ENCODE measurements at regions not wholly inside any gene's neighbourhood (a gene's known extent, or its start where the extent isn't known, plus 50 kb on each side); places are given as distances from the start of the nearest gene placed in this dataset.

DNA sequence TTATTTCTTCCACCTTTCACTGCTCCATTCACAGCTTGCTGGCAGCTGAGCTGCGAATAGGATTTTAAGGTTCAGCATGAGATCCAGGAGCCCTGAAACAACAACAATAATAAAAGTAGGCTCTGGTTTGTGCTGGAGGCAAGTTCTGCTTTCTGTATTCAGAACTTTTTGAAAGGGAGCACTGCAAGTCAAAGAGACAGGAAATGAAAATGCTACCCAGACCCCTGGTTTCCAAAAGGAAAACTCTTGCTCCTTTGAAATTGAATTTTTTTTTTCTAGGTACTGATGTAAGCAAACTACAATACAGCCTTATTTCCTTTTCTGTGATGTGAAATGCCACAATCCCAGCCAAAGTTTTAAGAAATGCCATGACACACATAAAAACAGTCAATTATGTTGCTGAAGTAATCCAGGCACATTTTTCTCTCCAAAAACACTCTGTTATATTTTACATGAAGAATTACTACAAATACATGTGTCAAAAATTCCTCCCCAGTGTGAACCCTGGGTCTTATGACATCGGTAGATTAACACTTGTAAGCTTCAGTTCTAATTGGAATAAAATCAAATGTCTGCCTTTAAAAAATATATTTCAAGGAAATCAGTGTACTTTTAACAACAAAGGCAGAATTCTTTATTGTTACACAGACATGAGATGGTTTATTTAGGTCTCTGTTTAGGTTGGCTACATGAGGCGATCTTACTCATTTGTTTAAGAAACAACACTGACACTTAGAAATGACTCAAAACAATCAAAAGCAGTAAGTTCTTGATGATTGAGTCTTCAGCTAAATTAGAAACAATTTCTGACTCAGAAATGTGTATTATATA is 656.7 kb downstream of the EPHA7 start:
- Histone ChIP-seq H3K4me3 (ENCODE audit: low read depth in 1 of 2, low read length in 2 of 2) (no peak overlapping the region), H3K9me3 (ENCODE audit: control insufficient read depth in 1 of 2, low read length in 2 of 2) (no peaks in the 10 kb centered on the region), H3K36me3 (ENCODE audit: control insufficient read depth in 1 of 2, insufficient read depth in 2 of 2, low read length in 2 of 2) (no peaks in the 10 kb centered on the region), H3K27ac (ENCODE audit: low read length) (no peak overlapping the region), H3K27me3 (ENCODE audit: low read depth, low read length) (no peaks in the 10 kb centered on the region), H3K4me1 (ENCODE audit: control insufficient read depth in 1 of 2, insufficient read depth in 2 of 2, low read length in 2 of 2) (peaks cover 0 to 14% of the 10 kb centered on the region in 2 donors)

DNA sequence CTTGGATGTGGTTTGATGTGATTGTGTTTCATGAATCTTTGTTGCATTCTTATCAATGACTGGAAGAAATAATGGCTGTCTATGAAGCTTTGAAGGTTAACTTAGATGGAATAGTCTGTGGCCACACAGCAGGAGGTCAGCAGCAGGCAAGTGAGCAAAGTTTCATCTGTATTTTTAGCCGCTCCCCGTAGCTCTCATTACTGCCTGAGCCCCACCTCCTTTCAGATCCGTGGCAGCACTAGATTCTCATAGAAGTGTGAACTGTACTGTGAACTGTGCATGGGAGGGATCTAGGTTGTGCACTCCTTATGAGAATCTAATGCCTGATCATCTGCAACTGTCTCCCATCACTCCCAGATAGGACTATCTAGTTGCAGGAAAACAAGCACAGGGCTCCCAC is 660.2 kb downstream of the EPHA7 start:
- no peak overlapping the region for H3K4me3 ChIP-seq (ENCODE audit: low read depth in 1 of 2, low read length in 2 of 2)
- H3K27me3 ChIP-seq (ENCODE audit: low read depth, low read length): no peaks in the 10 kb centered on the region
- H3K27ac ChIP-seq (ENCODE audit: low read length): no peak overlapping the region
- H3K9me3 ChIP-seq (ENCODE audit: control insufficient read depth in 1 of 2, low read length in 2 of 2): no peaks in the 10 kb centered on the region
- peaks cover 0 to 14% of the 10 kb centered on the region in 2 donors for H3K4me1 ChIP-seq (ENCODE audit: control insufficient read depth in 1 of 2, insufficient read depth in 2 of 2, low read length in 2 of 2)
- H3K36me3 ChIP-seq (ENCODE audit: control insufficient read depth in 1 of 2, insufficient read depth in 2 of 2, low read length in 2 of 2): no peaks in the 10 kb centered on the region

DNA sequence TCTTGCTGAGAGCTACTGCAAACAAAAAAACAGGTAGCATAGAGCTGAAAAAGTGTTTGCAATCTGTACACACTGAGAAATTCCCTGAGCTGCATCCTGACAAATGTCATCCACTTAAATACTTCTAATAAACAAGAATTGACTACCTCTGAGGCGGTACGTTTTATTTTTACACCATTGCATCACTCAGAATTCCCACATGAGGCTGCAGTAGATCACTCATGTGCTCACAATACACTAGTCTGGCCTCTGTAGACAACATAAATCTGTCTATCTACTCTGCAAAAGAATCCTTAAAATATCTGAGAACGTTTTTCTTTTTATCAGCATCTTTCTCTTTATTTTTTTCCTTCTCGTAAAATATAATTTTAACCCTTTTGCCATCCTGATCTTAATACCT is 661.4 kb downstream of the EPHA7 start:
- H3K4me3 ChIP-seq (ENCODE audit: low read depth in 1 of 2, low read length in 2 of 2): no peak overlapping the region
- H3K4me1 ChIP-seq (ENCODE audit: control insufficient read depth in 1 of 2, insufficient read depth in 2 of 2, low read length in 2 of 2): peaks cover 0 to 9% of the 10 kb centered on the region in 2 donors
- no peak overlapping the region for H3K27ac ChIP-seq (ENCODE audit: low read length)
- H3K36me3 ChIP-seq (ENCODE audit: control insufficient read depth in 1 of 2, insufficient read depth in 2 of 2, low read length in 2 of 2): no peaks in the 10 kb centered on the region
- peaks cover 0 to 8% of the 10 kb centered on the region in 2 donors for H3K9me3 ChIP-seq (ENCODE audit: control insufficient read depth in 1 of 2, low read length in 2 of 2)
- H3K27me3 ChIP-seq (ENCODE audit: low read depth, low read length): no peaks in the 10 kb centered on the region

DNA sequence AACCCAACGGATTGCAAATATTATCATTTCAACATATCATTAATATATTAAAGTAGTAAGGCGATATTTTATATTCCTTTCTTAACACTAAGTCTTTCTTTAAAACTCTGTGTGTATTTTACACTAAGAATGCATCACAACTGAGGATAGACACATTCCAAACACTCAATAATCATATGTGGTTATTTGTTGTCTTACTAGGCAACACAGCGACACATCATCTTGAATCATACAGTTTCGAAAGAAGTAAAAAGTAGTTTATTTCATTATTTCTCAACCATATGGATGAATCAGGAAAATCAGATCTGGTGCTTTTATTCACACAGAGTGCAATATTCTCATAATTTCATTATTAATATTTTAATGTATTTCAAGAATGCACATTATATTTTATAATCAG is 662.4 kb downstream of the EPHA7 start:
- peaks cover 0 to 2% of the 10 kb centered on the region in 2 donors for H3K4me1 ChIP-seq (ENCODE audit: control insufficient read depth in 1 of 2, insufficient read depth in 2 of 2, low read length in 2 of 2)
- H3K4me3 ChIP-seq (ENCODE audit: low read depth in 1 of 2, low read length in 2 of 2): no peak overlapping the region
- peaks cover 5 to 18% of the 10 kb centered on the region in 2 donors for H3K9me3 ChIP-seq (ENCODE audit: control insufficient read depth in 1 of 2, low read length in 2 of 2)
- no peaks in the 10 kb centered on the region for H3K27me3 ChIP-seq (ENCODE audit: low read depth, low read length)
- H3K27ac ChIP-seq (ENCODE audit: low read length): no peak overlapping the region
- no peaks in the 10 kb centered on the region for H3K36me3 ChIP-seq (ENCODE audit: control insufficient read depth in 1 of 2, insufficient read depth in 2 of 2, low read length in 2 of 2)

DNA sequence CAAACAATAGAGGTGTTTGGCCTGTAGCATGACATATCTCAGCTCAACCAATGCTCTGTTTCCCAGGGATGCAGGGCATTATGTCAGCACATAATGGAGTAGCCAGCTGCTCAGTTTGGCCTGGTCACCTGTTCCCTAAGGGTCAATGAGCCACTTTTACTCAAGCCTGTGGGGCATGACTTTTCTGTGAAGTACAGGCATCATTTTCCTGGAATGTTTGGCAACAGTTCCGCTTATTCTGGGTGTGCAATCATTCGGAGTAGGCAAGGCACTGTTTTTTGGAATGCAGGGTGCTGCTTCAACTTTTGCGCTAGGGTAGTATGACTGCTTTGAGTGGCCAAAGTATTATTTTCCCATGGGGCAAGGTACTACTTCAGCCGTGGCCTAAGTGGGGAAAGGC is 665.4 kb downstream of the EPHA7 start:
- no peaks in the 10 kb centered on the region for H3K4me1 ChIP-seq (ENCODE audit: control insufficient read depth in 1 of 2, insufficient read depth in 2 of 2, low read length in 2 of 2)
- H3K9me3 ChIP-seq (ENCODE audit: control insufficient read depth in 1 of 2, low read length in 2 of 2): peaks cover 9 to 20% of the 10 kb centered on the region in 2 donors
- H3K4me3 ChIP-seq (ENCODE audit: low read depth in 1 of 2, low read length in 2 of 2): no peak overlapping the region
- no peaks in the 10 kb centered on the region for H3K36me3 ChIP-seq (ENCODE audit: control insufficient read depth in 1 of 2, insufficient read depth in 2 of 2, low read length in 2 of 2)
- H3K27ac ChIP-seq (ENCODE audit: low read length): no peak overlapping the region
- no peaks in the 10 kb centered on the region for H3K27me3 ChIP-seq (ENCODE audit: low read depth, low read length)

DNA sequence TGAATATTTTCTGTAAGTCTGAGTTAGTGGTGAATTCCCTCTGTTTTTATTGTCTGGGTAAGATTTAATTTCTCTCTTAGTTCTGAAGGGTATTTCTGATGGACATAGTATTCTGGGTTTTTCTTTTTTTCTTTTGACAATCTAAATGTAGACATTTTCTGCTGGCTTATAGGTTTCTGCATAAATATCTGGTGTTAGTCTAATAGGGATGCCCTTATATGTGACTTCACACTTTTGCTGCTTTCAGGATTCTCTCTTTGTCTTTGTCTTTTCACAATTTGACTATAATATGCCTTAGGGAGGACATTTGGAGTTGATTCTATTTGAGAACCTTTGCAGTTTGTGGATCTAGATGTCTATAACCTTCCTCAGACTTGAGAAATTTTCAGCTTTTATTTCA is 667.2 kb downstream of the EPHA7 start:
- H3K27me3 ChIP-seq (ENCODE audit: low read depth, low read length): no peaks in the 10 kb centered on the region
- no peaks in the 10 kb centered on the region for H3K4me1 ChIP-seq (ENCODE audit: control insufficient read depth in 1 of 2, insufficient read depth in 2 of 2, low read length in 2 of 2)
- H3K4me3 ChIP-seq (ENCODE audit: low read depth in 1 of 2, low read length in 2 of 2): no peak overlapping the region
- peaks cover 9 to 20% of the 10 kb centered on the region in 2 donors for H3K9me3 ChIP-seq (ENCODE audit: control insufficient read depth in 1 of 2, low read length in 2 of 2)
- no peak overlapping the region for H3K27ac ChIP-seq (ENCODE audit: low read length)
- H3K36me3 ChIP-seq (ENCODE audit: control insufficient read depth in 1 of 2, insufficient read depth in 2 of 2, low read length in 2 of 2): no peaks in the 10 kb centered on the region

DNA sequence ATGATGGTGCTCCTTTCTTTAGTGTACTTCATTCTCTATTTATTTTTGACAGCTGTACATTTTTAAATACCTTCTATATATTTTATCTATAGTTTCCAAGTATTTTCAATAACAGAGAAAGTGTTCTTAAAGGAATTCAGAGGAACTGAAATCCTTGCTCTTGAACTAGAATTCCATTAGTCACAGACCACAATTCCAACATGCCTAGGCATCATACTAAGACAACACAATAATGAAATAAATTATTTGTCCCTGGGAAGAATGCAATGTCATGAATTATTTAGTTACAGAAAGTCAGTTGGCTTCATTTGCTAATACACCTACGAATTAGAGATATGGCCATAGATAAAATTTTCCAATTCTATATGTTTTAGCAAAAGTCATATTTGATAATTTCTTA is 671.2 kb downstream of the EPHA7 start:
- H3K27ac ChIP-seq (ENCODE audit: low read length): no peak overlapping the region
- peaks cover 9 to 14% of the 10 kb centered on the region in 2 donors for H3K9me3 ChIP-seq (ENCODE audit: control insufficient read depth in 1 of 2, low read length in 2 of 2)
- no peak overlapping the region for H3K4me3 ChIP-seq (ENCODE audit: low read depth in 1 of 2, low read length in 2 of 2)
- H3K36me3 ChIP-seq (ENCODE audit: control insufficient read depth in 1 of 2, insufficient read depth in 2 of 2, low read length in 2 of 2): no peaks in the 10 kb centered on the region
- H3K27me3 ChIP-seq (ENCODE audit: low read depth, low read length): no peaks in the 10 kb centered on the region
- H3K4me1 ChIP-seq (ENCODE audit: control insufficient read depth in 1 of 2, insufficient read depth in 2 of 2, low read length in 2 of 2): no peaks in the 10 kb centered on the region

DNA sequence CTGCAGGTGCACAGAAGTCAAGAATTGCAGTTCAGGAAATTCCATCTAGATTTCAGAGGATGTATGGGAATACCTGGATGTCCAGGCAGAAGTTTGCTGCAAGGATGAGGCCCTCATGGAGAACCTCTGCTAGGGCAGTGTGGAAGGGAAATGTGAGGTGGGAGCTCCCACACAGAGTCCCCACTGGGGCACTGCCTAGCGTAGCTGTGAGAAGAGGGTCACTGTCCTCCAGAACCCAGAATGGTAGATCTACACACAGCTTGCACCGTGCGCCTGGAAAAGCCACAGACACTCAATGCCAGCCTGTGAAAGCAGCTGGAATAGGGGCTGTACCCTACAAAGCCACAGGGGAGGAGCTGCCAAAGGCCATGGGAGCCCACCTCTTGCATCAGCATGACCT is 681.4 kb downstream of the EPHA7 start:
- no peaks in the 10 kb centered on the region for H3K27me3 ChIP-seq (ENCODE audit: low read depth, low read length)
- no peak overlapping the region for H3K27ac ChIP-seq (ENCODE audit: low read length)
- H3K4me3 ChIP-seq (ENCODE audit: low read depth in 1 of 2, low read length in 2 of 2): no peak overlapping the region
- no peaks in the 10 kb centered on the region for H3K4me1 ChIP-seq (ENCODE audit: control insufficient read depth in 1 of 2, insufficient read depth in 2 of 2, low read length in 2 of 2)
- H3K36me3 ChIP-seq (ENCODE audit: control insufficient read depth in 1 of 2, insufficient read depth in 2 of 2, low read length in 2 of 2): no peaks in the 10 kb centered on the region
- H3K9me3 ChIP-seq (ENCODE audit: control insufficient read depth in 1 of 2, low read length in 2 of 2): peaks cover 0 to 2% of the 10 kb centered on the region in 2 donors

DNA sequence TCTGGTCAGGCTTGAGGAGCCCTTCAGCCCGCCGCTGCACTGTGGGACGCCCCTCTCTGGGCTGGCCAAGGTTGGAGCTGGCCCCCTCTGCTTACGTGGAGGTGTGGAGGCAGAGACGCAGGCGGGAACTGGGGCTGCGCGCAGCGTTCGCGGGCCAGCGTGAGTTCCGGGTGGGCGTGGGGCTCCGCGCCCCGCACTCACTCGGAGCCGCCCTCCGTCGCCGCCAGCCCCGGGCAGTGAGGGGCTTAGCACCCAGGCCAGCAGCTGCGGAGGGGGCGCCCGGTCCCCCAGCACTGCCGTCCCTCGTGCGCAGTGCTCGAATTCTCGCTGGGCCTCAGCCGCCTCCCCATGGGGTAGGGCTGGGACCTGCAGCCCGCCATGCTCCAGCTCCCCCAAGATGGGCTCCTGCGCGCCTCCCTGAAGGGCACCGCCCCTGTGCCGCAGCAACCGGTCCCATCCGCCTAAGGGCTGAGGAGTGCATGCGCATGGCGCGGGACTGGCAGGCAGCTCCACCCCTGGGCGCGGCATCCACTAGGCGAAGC is 695.9 kb downstream of the EPHA7 start:
- no peaks in the 10 kb centered on the region for H3K36me3 ChIP-seq (ENCODE audit: control insufficient read depth in 1 of 2, insufficient read depth in 2 of 2, low read length in 2 of 2)
- H3K4me3 ChIP-seq (ENCODE audit: low read depth in 1 of 2, low read length in 2 of 2): no peak overlapping the region
- H3K9me3 ChIP-seq (ENCODE audit: control insufficient read depth in 1 of 2, low read length in 2 of 2): no peaks in the 10 kb centered on the region
- no peaks in the 10 kb centered on the region for H3K4me1 ChIP-seq (ENCODE audit: control insufficient read depth in 1 of 2, insufficient read depth in 2 of 2, low read length in 2 of 2)
- no peaks in the 10 kb centered on the region for H3K27me3 ChIP-seq (ENCODE audit: low read depth, low read length)
- H3K27ac ChIP-seq (ENCODE audit: low read length): no peak overlapping the region

DNA sequence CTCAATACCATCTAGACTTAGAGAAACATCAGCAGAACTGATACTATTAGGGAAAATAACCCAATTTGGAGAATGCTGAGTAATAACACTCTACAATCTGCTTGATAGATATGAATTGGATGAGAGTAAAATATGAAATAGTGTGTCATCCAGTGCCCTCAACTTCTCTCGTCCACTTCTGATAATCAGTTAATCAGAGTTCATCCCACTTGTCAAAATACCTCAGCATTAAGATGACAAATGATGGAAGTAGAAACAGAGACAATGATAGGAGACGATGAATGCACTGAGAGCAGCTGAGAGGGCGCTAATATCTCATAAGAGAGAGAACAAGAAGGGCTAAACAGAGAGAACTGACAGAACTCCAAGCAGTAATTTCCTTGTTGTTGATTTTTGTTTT is 699.6 kb downstream of the EPHA7 start:
- Histone ChIP-seq H3K36me3 (ENCODE audit: control insufficient read depth in 1 of 2, insufficient read depth in 2 of 2, low read length in 2 of 2) (no peaks in the 10 kb centered on the region), H3K9me3 (ENCODE audit: control insufficient read depth in 1 of 2, low read length in 2 of 2) (no peaks in the 10 kb centered on the region), H3K27me3 (ENCODE audit: low read depth, low read length) (no peaks in the 10 kb centered on the region), H3K4me1 (ENCODE audit: control insufficient read depth in 1 of 2, insufficient read depth in 2 of 2, low read length in 2 of 2) (no peaks in the 10 kb centered on the region), H3K4me3 (ENCODE audit: low read depth in 1 of 2, low read length in 2 of 2) (no peak overlapping the region), H3K27ac (ENCODE audit: low read length) (no peak overlapping the region)

DNA sequence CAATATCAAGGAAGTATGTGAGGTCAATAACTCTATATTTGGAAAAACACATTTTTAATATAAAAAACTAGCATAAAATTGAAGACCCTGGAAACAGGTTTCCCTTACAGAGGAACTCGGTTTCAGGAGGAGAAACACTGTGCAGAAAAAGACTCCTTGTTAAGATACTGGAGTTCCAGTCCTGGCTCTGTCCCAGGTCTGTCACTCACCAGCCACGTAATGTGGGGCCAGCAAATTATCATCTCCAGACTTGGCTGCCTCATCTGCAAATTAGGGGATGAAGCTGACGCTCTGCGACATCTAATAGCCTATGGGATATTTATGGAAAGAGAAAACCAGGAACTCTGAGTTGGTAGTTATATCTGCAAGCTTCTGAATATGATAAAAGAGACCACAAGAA is 702.7 kb downstream of the EPHA7 start:
- Histone ChIP-seq H3K4me3 (ENCODE audit: low read depth in 1 of 2, low read length in 2 of 2) (no peak overlapping the region), H3K9me3 (ENCODE audit: control insufficient read depth in 1 of 2, low read length in 2 of 2) (no peaks in the 10 kb centered on the region), H3K4me1 (ENCODE audit: control insufficient read depth in 1 of 2, insufficient read depth in 2 of 2, low read length in 2 of 2) (no peaks in the 10 kb centered on the region), H3K27me3 (ENCODE audit: low read depth, low read length) (no peaks in the 10 kb centered on the region), H3K36me3 (ENCODE audit: control insufficient read depth in 1 of 2, insufficient read depth in 2 of 2, low read length in 2 of 2) (no peaks in the 10 kb centered on the region), H3K27ac (ENCODE audit: low read length) (no peak overlapping the region)

DNA sequence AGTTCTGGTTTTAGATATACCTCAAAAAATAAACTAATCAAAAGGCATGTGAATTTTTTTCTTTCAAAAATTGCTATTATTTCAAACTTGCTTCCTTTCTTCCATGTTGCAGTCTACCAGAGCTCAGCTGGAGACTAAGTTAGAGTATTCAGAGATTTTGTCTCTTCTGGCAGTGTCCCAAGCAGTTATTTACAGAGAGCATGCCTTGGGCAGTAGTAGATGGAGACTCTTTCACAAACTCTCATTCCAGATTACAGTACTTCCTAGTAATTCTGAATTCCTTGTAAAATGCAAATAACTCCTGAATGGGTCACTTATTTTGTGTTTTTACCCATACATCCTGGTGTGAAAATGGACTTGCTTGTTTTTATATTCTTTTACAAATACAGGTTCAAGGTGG is 703.4 kb downstream of the EPHA7 start:
- Histone ChIP-seq H3K27me3 (ENCODE audit: low read depth, low read length) (no peaks in the 10 kb centered on the region), H3K36me3 (ENCODE audit: control insufficient read depth in 1 of 2, insufficient read depth in 2 of 2, low read length in 2 of 2) (no peaks in the 10 kb centered on the region), H3K4me1 (ENCODE audit: control insufficient read depth in 1 of 2, insufficient read depth in 2 of 2, low read length in 2 of 2) (no peaks in the 10 kb centered on the region), H3K4me3 (ENCODE audit: low read depth in 1 of 2, low read length in 2 of 2) (no peak overlapping the region), H3K9me3 (ENCODE audit: control insufficient read depth in 1 of 2, low read length in 2 of 2) (no peaks in the 10 kb centered on the region), H3K27ac (ENCODE audit: low read length) (no peak overlapping the region)

Measured in muscle layer of duodenum (tissue), 2 donors.